DND-41 (cell line): ENCODE measurements at regions not wholly inside any gene's neighbourhood (a gene's known extent, or its start where the extent isn't known, plus 50 kb on each side); places are given as distances from the start of the nearest gene placed in this dataset.

Source experiments
- ATAC-seq: fragments of 200-7000 bp; cut with Tn5 transposase; 3 replicates; pipeline ENCODE4 v1.9.1; 2021; ENCODE audit warnings: low read depth; ENCODE audit not compliant: insufficient read depth
- DNase-seq: peaks from one replicate; pipeline ENCODE4 v3.0.0-alpha.2; 2020
- H2AFZ ChIP-seq: 2 replicates; pipeline ENCODE4 v1.6.0; 2012; ENCODE audit warnings: low read depth, low read length
- H3K27ac ChIP-seq: 2 replicates; pipeline ENCODE4 v1.5.1; 2012; ENCODE audit warnings: low read length, inconsistent platforms
- H3K27me3 ChIP-seq: fragments of 200-600 bp; sonication (generic); 2 replicates; pipeline ENCODE4 v1.6.0; 2012; ENCODE audit warnings: low read length, mild to moderate bottlenecking, inconsistent platforms; ENCODE audit not compliant: insufficient read depth, poor library complexity
- H3K36me3 ChIP-seq: 2 replicates; pipeline ENCODE4 v1.5.1; 2012; ENCODE audit warnings: low read length, inconsistent platforms; ENCODE audit not compliant: insufficient read depth
- H3K4me1 ChIP-seq: 2 replicates; pipeline ENCODE4 v1.5.1; 2012; ENCODE audit warnings: mild to moderate bottlenecking, low read length; ENCODE audit not compliant: insufficient read depth
- H3K4me2 ChIP-seq: 2 replicates; pipeline ENCODE4 v1.6.0; 2012; ENCODE audit warnings: mild to moderate bottlenecking, moderate library complexity, low read length, inconsistent platforms; ENCODE audit not compliant: insufficient read depth
- H3K4me3 ChIP-seq, 2 experiments: fragments of 200-600 bp in 1 of 2; shearing (Covaris generic) in 1 of 2; 2 replicates each; pipeline ENCODE4 v1.5.1; 2012 to 2016; ENCODE audit warnings: inconsistent platforms in 2 of 2, low read length in 2 of 2, mild to moderate bottlenecking in 2 of 2, low read depth in 1 of 2, moderate library complexity in 1 of 2
- H3K79me2 ChIP-seq: 2 replicates; pipeline ENCODE4 v1.6.0; 2012; ENCODE audit warnings: low read length, inconsistent platforms; ENCODE audit not compliant: insufficient read depth
- H3K9ac ChIP-seq: 2 replicates; pipeline ENCODE4 v1.6.0; 2012; ENCODE audit warnings: low read depth, mild to moderate bottlenecking, inconsistent platforms, low read length, moderate library complexity
- H3K9me3 ChIP-seq: 2 replicates; pipeline ENCODE4 v1.5.1; 2012; ENCODE audit warnings: low read length, moderate library complexity, mild to moderate bottlenecking, inconsistent platforms; ENCODE audit not compliant: insufficient read depth, severe bottlenecking
- H4K20me1 ChIP-seq: 2 replicates; pipeline ENCODE4 v1.6.0; 2012; ENCODE audit warnings: low read length; ENCODE audit not compliant: insufficient read depth
- EZH2 ChIP-seq: IDR thresholded peaks from 3 replicates; pipeline ENCODE4 v1.6.1; 2012; ENCODE audit warnings: borderline replicate concordance, low read depth, mild to moderate bottlenecking, moderate library complexity, low read length, inconsistent platforms; ENCODE audit not compliant: severe bottlenecking
- TF ChIP-seq, protein P1 (sequence below): IDR thresholded peaks from 2 replicates; pipeline ENCODE4 v1.5.1; 2012; ENCODE audit warnings: borderline replicate concordance, low read length, moderate library complexity, mild to moderate bottlenecking; ENCODE audit not compliant: poor library complexity, severe bottlenecking; ENCODE audit errors: extremely low read depth

DNA sequence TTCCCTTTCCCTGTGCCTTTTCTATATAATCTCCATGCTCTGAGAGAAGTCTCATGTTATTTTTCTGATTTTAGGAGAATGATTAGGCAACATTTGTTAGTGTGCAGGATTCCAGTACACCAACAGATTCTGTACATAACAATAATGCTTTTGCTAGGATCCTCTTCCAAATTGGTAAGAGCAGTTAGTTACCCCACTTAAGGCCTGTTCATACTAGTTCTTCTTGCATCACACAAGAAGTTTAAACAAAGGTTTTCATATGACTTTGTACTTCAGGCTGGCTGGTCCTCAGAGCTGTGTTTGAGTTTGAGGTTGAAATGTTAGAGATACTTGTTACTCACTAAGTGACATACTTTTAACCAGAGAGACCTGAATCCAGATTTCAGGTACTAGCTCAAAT, 686.9 kb upstream of the NRXN1 start:
- Histone ChIP-seq H3K27me3 (no peaks in the 10 kb centered on the region), H3K4me2 (no peak overlapping the region), H3K9me3 (peaks cover 3% of the 10 kb centered on the region), H3K4me1 (no peaks in the 10 kb centered on the region), H3K4me3 (no peak overlapping the region), H4K20me1 (no peaks in the 10 kb centered on the region), H3K36me3 (no peaks in the 10 kb centered on the region), H3K9ac (no peak overlapping the region), H2AFZ (no peak overlapping the region), H3K27ac (no peak overlapping the region), H3K79me2 (no peaks in the 10 kb centered on the region)
- ATAC-seq (no peak), DNase-seq (no peak)
- TF ChIP-seq, protein P1, sequence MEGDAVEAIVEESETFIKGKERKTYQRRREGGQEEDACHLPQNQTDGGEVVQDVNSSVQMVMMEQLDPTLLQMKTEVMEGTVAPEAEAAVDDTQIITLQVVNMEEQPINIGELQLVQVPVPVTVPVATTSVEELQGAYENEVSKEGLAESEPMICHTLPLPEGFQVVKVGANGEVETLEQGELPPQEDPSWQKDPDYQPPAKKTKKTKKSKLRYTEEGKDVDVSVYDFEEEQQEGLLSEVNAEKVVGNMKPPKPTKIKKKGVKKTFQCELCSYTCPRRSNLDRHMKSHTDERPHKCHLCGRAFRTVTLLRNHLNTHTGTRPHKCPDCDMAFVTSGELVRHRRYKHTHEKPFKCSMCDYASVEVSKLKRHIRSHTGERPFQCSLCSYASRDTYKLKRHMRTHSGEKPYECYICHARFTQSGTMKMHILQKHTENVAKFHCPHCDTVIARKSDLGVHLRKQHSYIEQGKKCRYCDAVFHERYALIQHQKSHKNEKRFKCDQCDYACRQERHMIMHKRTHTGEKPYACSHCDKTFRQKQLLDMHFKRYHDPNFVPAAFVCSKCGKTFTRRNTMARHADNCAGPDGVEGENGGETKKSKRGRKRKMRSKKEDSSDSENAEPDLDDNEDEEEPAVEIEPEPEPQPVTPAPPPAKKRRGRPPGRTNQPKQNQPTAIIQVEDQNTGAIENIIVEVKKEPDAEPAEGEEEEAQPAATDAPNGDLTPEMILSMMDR = no peak
- TF ChIP-seq EZH2 = no peak

DNA sequence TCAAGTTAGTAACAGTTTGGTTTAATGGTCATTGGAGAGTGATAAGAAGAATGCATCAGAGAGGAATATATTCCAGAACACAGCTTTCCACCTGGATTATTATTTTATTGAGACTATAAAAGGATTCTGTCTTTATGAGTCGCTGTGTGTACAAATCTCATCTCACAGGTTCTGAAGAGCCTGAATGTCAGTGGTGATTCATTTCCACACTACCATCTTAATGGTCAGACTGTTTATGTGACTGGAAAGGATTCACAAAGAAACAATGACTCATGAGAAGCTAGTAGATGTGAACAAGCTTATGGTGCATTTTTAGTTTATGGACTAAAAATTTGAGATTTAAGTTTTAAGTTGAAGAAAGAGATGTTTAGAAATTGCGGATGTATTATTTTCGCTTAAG, 685.4 kb upstream of the NRXN1 start:
- no peak overlapping the region for H3K4me3 ChIP-seq
- no peak overlapping the region for H3K27ac ChIP-seq
- no peaks in the 10 kb centered on the region for H3K27me3 ChIP-seq
- no peak overlapping the region for H3K4me2 ChIP-seq
- no peaks in the 10 kb centered on the region for H3K79me2 ChIP-seq
- H4K20me1 ChIP-seq = no peaks in the 10 kb centered on the region
- ATAC-seq = no peak
- TF ChIP-seq, protein P1 = no peak
- no peak for TF ChIP-seq EZH2
- H3K9ac ChIP-seq = no peak overlapping the region
- DNase-seq = no peak
- H3K4me1 ChIP-seq = no peaks in the 10 kb centered on the region
- peaks cover 3% of the 10 kb centered on the region for H3K9me3 ChIP-seq
- H3K36me3 ChIP-seq = no peaks in the 10 kb centered on the region
- H2AFZ ChIP-seq = no peak overlapping the region

DNA sequence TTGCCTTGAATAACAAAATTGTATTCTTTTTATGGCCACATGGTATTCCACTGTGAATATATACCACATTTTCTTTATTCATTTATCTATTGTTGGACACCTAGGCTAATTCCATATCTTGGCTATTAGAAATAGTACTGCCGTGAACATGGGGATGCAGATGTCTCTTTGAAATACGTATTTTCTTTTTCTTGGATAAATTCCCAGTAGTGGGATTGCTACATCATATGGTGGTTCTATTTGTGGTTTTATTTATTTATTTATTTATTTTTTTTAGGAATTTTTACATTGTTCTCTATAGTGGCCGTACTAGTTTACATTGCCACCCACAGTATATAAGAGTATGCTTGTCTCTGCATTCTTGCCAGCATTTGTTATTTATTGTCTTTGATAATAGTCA, 679.8 kb upstream of the NRXN1 start:
- no peak overlapping the region for H2AFZ ChIP-seq
- TF ChIP-seq, protein P1 = no peak
- no peak for TF ChIP-seq EZH2
- H3K4me2 ChIP-seq = no peak overlapping the region
- no peak overlapping the region for H3K4me3 ChIP-seq
- no peaks in the 10 kb centered on the region for H4K20me1 ChIP-seq
- no peak overlapping the region for H3K27ac ChIP-seq
- H3K4me1 ChIP-seq = no peaks in the 10 kb centered on the region
- H3K36me3 ChIP-seq = no peaks in the 10 kb centered on the region
- H3K27me3 ChIP-seq = no peaks in the 10 kb centered on the region
- H3K9me3 ChIP-seq = peaks cover 3% of the 10 kb centered on the region
- ATAC-seq = no peak
- no peak overlapping the region for H3K9ac ChIP-seq
- no peak for DNase-seq
- no peaks in the 10 kb centered on the region for H3K79me2 ChIP-seq

DNA sequence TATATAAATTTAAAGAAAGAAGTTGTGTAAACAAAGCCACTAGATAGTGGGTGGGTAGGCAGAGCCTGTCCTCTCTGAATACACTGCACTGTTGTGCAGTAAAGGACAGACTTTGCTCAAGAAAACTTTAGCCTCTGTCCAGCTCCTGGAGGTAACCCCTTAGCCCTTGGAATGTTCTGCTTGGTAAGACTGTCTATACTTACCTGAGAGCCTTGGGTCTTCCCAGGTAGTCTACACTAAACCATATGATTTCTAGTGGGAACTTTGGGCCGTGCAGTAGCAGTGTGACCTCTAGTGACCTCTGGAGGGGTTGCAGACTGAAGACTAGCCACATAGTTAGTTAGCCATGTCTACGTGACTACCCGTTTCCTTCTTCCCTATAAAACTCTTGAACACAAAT, 678.3 kb upstream of the NRXN1 start:
- H2AFZ ChIP-seq = no peak overlapping the region
- DNase-seq = no peak
- no peak overlapping the region for H3K27ac ChIP-seq
- no peak for ATAC-seq
- H3K4me2 ChIP-seq = no peak overlapping the region
- no peaks in the 10 kb centered on the region for H3K27me3 ChIP-seq
- no peaks in the 10 kb centered on the region for H4K20me1 ChIP-seq
- H3K4me1 ChIP-seq = no peaks in the 10 kb centered on the region
- peaks cover under 1% of the 10 kb centered on the region for H3K9me3 ChIP-seq
- no peaks in the 10 kb centered on the region for H3K79me2 ChIP-seq
- no peak overlapping the region for H3K4me3 ChIP-seq
- no peaks in the 10 kb centered on the region for H3K36me3 ChIP-seq
- H3K9ac ChIP-seq = no peak overlapping the region
- TF ChIP-seq EZH2 = no peak
- TF ChIP-seq, protein P1 = peak; percentile 45
